DND-41 (cell line): ENCODE measurements at regions not wholly inside any gene's neighbourhood (a gene's known extent, or its start where the extent isn't known, plus 50 kb on each side); places are given as distances from the start of the nearest gene placed in this dataset.

ENCODE experiments used
- EZH2 ChIP-seq: IDR thresholded peaks from 3 replicates; pipeline ENCODE4 v1.6.1; 2012; ENCODE audit warnings: borderline replicate concordance, low read depth, mild to moderate bottlenecking, moderate library complexity, low read length, inconsistent platforms; ENCODE audit not compliant: severe bottlenecking
- TF ChIP-seq, protein P1 (sequence below): IDR thresholded peaks from 2 replicates; pipeline ENCODE4 v1.5.1; 2012; ENCODE audit warnings: borderline replicate concordance, low read length, moderate library complexity, mild to moderate bottlenecking; ENCODE audit not compliant: poor library complexity, severe bottlenecking; ENCODE audit errors: extremely low read depth

DNA sequence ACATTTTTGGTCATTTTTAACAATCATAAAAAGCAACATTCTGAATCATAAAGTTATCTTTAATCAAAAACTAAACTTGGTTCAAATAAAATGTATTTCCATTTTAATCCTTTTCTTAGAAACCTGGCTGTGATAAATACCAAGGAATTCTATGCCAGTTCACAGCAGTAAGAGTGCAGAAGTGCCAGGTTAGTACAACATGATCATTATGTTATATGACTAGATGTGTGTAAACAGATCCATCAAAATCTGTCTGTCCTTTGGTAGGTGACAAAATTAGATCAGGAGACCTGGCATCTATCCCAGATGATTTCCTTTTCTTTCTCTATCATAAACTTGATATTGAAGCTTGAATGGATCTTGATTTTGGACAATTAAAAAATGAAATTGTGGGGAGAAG, 200.6 kb upstream of the STXBP6 start:
- TF ChIP-seq, protein P1, sequence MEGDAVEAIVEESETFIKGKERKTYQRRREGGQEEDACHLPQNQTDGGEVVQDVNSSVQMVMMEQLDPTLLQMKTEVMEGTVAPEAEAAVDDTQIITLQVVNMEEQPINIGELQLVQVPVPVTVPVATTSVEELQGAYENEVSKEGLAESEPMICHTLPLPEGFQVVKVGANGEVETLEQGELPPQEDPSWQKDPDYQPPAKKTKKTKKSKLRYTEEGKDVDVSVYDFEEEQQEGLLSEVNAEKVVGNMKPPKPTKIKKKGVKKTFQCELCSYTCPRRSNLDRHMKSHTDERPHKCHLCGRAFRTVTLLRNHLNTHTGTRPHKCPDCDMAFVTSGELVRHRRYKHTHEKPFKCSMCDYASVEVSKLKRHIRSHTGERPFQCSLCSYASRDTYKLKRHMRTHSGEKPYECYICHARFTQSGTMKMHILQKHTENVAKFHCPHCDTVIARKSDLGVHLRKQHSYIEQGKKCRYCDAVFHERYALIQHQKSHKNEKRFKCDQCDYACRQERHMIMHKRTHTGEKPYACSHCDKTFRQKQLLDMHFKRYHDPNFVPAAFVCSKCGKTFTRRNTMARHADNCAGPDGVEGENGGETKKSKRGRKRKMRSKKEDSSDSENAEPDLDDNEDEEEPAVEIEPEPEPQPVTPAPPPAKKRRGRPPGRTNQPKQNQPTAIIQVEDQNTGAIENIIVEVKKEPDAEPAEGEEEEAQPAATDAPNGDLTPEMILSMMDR = no peak
- no peak for TF ChIP-seq EZH2
